ENCODE measurements at regions not wholly inside any gene's neighbourhood (a gene's known extent, or its start where the extent isn't known, plus 50 kb on each side); places are given as distances from the start of the nearest gene placed in this dataset.
A peak's percentile ranks its signal among the peaks of the same experiment; 100 is the strongest.

DNA sequence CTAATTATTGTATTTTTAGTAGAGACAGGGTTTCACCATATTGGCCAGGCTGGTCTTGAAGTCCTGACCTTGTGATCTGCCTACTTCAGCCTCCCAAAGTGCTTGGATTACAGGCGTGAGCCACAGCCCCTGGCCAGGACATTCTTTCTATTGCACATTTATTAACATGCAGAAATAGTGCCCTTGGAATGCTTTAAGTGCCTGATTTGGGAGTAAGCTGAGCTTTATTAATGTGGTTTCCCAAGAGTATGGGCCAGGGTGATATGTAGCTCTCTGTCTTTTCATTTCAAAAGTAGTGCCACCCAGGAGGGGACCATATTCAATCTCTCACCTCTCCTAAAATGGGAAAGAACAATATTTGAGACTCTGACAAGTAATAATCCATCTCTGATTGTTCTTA lies 970.7 kb downstream of the KCNMA1 start:
- Mint-ChIP-seq H3K27ac (no peak overlapping the region), H3K36me3 (ENCODE audit: low read depth) (no peaks in the 10 kb centered on the region), H3K4me1 (no peaks in the 10 kb centered on the region), H3K27me3 (no peaks in the 10 kb centered on the region), H3K4me3 (no peak overlapping the region), H3K9me3 (no peaks in the 10 kb centered on the region)
- intact Hi-C loops (cut with micrococcal nuclease) = no loop called here
- no peak for DNase-seq

DNA sequence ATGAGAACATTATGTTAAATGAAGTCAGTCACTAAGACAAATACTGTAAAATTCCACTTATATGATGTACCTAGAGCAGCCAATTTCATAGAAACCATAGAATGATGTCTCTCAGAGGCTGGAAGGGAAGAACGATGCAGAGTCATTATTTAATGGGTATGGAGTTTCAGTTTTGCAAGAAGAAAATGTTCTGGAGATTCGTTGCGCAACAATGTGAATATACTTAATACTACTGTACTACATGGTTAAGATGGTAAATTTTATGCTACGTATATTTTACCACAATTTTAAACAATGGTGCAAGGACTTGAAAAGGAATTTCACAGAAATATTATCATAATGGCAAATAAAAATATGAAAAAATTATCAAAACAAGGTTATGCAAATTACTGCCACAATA lies 972.6 kb downstream of the KCNMA1 start:
- DNase-seq = no peak
- Mint-ChIP-seq H3K27ac (no peak overlapping the region), H3K36me3 (ENCODE audit: low read depth) (no peaks in the 10 kb centered on the region), H3K4me1 (no peaks in the 10 kb centered on the region), H3K4me3 (no peak overlapping the region), H3K9me3 (no peaks in the 10 kb centered on the region), H3K27me3 (no peaks in the 10 kb centered on the region)
- intact Hi-C loops (cut with micrococcal nuclease) = no loop called here

DNA sequence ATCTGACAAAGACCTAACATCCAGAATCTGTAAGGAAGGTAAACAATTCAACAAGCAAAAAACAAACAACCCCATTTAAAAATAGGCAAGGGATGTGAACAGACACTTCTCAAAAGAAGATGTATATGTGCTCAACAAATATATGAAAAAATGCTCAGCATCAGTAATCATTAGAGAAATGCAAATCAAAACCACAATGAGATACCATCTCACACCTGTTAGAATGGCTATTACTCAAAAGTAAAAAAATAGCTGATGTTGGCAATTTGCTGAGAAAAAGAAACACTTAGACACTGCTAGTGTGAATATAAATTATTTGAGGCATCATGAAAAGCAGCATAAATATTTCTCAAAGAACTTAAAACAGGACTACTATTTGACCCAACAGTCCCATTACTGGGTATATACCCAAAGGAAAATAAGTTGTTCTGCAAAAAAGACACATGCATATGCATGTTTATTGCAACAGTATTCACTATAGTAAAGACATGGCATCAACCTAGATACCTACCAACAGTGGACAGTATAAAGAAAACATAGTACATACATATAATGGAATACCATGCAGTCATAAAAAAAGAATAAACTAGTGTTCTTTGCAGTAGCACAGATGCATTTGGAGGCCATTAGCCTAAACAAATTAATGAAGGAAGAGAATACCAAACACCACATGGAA lies 980.1 kb downstream of the KCNMA1 start:
- intact Hi-C loops (cut with micrococcal nuclease) = no loop called here
- no peaks in the 10 kb centered on the region for H3K4me1 Mint-ChIP-seq
- no peak overlapping the region for H3K4me3 Mint-ChIP-seq
- no peaks in the 10 kb centered on the region for H3K9me3 Mint-ChIP-seq
- DNase-seq = no peak
- H3K27me3 Mint-ChIP-seq = no peaks in the 10 kb centered on the region
- H3K36me3 Mint-ChIP-seq (ENCODE audit: low read depth) = no peaks in the 10 kb centered on the region
- no peak overlapping the region for H3K27ac Mint-ChIP-seq

DNA sequence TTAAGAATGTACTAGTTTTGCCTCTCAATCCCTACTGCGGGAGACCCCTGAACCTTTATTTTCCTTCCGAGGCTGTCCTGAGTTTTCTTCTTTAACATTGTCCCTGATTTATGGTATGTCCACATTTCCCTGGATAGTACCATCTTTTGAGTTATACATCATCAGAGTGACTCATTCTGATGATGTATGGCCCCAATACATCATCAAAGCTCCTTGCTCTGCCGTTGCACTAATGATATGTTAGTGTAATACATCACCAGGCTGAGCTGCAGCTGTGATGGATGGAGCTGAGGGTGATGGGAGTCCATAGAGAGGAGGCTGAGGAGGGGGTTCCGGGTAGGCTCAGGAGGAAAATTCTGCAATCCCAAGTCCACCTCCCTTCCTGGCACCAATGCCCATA lies 986.5 kb downstream of the KCNMA1 start:
- Mint-ChIP-seq H3K4me1 (no peaks in the 10 kb centered on the region), H3K36me3 (ENCODE audit: low read depth) (no peaks in the 10 kb centered on the region), H3K9me3 (no peaks in the 10 kb centered on the region), H3K4me3 (no peak overlapping the region), H3K27me3 (no peaks in the 10 kb centered on the region), H3K27ac (no peak overlapping the region)
- intact Hi-C loops (cut with micrococcal nuclease) = no loop called here
- no peak for DNase-seq

DNA sequence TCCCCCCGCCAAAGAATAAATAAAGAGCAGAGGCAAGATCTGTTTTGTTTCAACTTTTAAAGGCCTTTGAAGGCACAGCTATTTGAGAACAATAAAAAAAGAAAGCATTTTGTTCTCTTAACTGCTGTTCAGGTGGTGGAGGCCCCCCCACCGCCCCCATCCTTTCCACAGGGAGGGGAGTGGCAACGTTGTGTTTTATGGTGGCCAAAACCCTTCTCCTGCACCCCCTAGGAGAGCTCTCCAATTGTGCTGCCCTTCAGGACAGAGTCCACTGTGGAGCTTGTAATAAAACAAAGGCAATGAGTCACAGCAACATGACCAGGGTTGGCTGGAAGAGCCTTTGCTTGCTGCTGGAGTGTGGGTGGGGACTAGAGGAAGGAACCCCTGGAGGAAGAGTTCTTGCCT lies 987.9 kb downstream of the KCNMA1 start:
- H3K36me3 Mint-ChIP-seq (ENCODE audit: low read depth) = no peaks in the 10 kb centered on the region
- H3K4me3 Mint-ChIP-seq = no peak overlapping the region
- DNase-seq = no peak
- peaks cover 3% of the 10 kb centered on the region for H3K9me3 Mint-ChIP-seq
- H3K27ac Mint-ChIP-seq = no peak overlapping the region
- no peaks in the 10 kb centered on the region for H3K27me3 Mint-ChIP-seq
- intact Hi-C loops (cut with micrococcal nuclease) = no loop called here
- H3K4me1 Mint-ChIP-seq = no peaks in the 10 kb centered on the region

DNA sequence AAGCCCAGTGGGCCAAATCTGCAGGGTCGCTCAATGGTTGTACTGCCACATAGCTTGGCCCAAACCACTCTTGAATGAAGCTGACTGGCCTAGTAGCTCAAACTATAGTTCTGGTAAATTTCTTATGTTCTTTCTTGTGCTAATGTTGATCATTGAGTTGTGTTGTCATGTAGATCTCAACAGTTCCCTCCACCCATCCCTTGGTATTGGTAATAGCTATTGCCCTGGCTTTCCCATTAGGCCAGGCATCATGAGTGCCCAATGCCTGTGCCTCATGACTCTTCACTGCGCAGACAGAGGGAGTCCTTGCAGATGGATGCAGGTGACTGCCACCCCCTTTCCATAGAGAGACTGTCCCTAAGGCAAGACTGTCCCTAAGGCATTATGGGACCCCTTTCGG lies 988.4 kb downstream of the KCNMA1 start:
- no peaks in the 10 kb centered on the region for H3K4me1 Mint-ChIP-seq
- intact Hi-C loops (cut with micrococcal nuclease) = no loop called here
- no peak overlapping the region for H3K27ac Mint-ChIP-seq
- H3K4me3 Mint-ChIP-seq = no peak overlapping the region
- H3K9me3 Mint-ChIP-seq = peaks cover 3% of the 10 kb centered on the region
- DNase-seq = no peak
- H3K36me3 Mint-ChIP-seq (ENCODE audit: low read depth) = no peaks in the 10 kb centered on the region
- H3K27me3 Mint-ChIP-seq = no peaks in the 10 kb centered on the region

DNA sequence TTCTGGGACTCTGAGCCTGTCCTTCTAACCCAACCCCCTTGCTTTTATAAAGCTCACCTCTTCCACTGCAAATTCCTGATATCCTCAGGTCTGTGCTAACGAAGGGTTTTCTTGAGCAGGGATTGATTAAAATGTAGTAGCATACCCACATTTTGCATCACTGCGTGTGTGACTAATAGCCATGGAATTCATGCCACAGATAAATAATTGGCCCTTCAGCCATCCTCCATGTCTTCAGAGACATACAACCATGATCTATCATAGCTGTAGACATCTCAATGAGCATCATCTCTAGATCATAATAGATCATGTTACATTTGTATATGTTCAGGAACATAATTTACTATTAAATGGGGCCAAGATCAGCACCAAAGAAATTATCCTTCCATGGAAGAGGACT lies 990.3 kb downstream of the KCNMA1 start:
- H3K27me3 Mint-ChIP-seq = no peaks in the 10 kb centered on the region
- H3K36me3 Mint-ChIP-seq (ENCODE audit: low read depth) = no peaks in the 10 kb centered on the region
- peaks cover 3% of the 10 kb centered on the region for H3K9me3 Mint-ChIP-seq
- H3K27ac Mint-ChIP-seq = no peak overlapping the region
- intact Hi-C loops (cut with micrococcal nuclease) = no loop called here
- no peaks in the 10 kb centered on the region for H3K4me1 Mint-ChIP-seq
- DNase-seq = no peak
- no peak overlapping the region for H3K4me3 Mint-ChIP-seq

DNA sequence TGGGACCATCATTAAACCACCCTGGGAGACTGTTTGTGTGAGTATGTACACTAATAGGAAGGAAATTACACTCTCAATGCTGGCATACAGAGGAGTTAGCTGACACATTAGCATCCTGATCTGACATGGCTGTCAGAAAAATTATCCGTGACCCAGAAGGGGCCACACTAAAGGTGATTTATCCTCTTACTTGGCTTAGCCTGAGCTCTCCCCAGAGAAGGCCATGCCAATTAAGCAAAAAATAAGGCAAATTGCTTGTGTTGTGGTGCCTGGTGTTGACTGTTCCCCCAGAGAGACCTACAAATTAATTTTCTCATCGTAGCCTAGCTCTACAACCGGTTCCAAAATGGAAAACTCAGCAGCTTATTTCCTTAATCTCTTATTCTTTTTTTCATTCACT lies 992.3 kb downstream of the KCNMA1 start:
- H3K4me3 Mint-ChIP-seq = no peak overlapping the region
- H3K4me1 Mint-ChIP-seq = no peaks in the 10 kb centered on the region
- no peak overlapping the region for H3K27ac Mint-ChIP-seq
- H3K9me3 Mint-ChIP-seq = peaks cover 3% of the 10 kb centered on the region
- H3K36me3 Mint-ChIP-seq (ENCODE audit: low read depth) = no peaks in the 10 kb centered on the region
- DNase-seq = no peak
- no peaks in the 10 kb centered on the region for H3K27me3 Mint-ChIP-seq
- intact Hi-C loops (cut with micrococcal nuclease) = no loop called here

DNA sequence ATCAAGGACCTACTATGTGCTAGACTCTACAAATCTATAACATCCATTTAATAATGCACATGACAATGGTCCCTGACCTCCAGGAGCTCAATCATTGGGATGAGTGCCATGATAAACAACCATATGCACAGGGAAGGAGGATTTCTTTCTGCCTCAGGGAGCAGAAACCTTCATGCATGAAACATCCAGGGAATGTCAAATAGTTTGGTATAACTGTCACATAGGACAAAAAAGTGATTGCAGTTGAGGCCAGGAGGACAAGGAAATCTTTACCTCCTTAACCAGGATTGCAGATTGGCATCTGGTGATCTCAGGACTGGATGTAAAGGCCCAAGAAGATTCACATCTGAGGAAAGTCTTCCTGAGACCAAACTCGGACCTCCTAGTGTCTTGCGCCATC lies 993.1 kb downstream of the KCNMA1 start:
- H3K4me1 Mint-ChIP-seq = no peaks in the 10 kb centered on the region
- H3K27ac Mint-ChIP-seq = no peak overlapping the region
- H3K4me3 Mint-ChIP-seq = no peak overlapping the region
- H3K36me3 Mint-ChIP-seq (ENCODE audit: low read depth) = no peaks in the 10 kb centered on the region
- H3K27me3 Mint-ChIP-seq = no peaks in the 10 kb centered on the region
- peaks cover 3% of the 10 kb centered on the region for H3K9me3 Mint-ChIP-seq
- intact Hi-C loops (cut with micrococcal nuclease) = no loop called here
- no peak for DNase-seq

DNA sequence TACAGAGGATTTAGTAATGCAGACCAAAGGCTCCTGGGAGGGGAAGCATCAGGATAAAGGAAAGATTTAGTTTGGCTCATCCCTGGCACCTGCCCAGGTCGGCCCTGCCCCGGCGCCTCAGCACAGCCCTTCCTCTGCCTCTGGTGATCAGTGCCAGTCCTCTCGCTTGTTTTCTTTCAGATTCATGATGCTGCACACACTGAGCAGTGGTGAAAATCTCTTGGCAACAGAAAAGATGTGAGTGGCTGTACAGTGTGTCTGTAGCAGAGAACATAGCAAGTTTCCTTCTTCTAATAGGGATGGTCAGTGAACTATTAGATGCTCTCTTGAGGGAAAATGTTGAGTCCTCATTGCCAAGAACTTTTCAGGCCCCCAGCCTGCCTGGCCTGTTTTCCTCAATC lies 994.1 kb downstream of the KCNMA1 start:
- Mint-ChIP-seq H3K27me3 (no peaks in the 10 kb centered on the region), H3K36me3 (ENCODE audit: low read depth) (no peaks in the 10 kb centered on the region), H3K4me3 (no peak overlapping the region), H3K27ac (no peak overlapping the region), H3K9me3 (peaks cover 3% of the 10 kb centered on the region), H3K4me1 (no peaks in the 10 kb centered on the region)
- intact Hi-C loops (cut with micrococcal nuclease) = no loop called here
- no peak for DNase-seq

DNA sequence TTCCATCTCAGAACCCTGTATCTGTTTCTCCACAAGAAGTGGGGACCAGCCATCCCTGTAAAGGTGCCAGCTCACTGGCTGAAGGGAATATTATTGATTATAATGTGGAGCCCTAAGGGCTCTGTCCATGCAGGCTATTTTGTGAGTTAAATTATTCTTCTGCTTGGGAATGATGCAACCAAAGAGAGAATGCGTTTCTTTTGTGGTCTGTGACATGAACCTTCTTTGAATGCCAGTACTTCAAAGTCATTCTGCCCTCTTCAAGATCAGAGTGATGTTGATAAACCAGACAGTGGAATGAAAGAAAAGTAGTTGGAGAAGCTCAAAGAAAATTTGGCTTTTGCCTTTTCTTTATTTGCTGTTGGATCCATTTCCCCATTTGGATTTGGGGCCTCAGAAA lies 995.2 kb downstream of the KCNMA1 start:
- Mint-ChIP-seq H3K27me3 (no peaks in the 10 kb centered on the region), H3K9me3 (peaks cover 3% of the 10 kb centered on the region), H3K36me3 (ENCODE audit: low read depth) (no peaks in the 10 kb centered on the region), H3K27ac (no peak overlapping the region), H3K4me3 (no peak overlapping the region), H3K4me1 (no peaks in the 10 kb centered on the region)
- no peak for DNase-seq
- intact Hi-C loops (cut with micrococcal nuclease) = no loop called here

DNA sequence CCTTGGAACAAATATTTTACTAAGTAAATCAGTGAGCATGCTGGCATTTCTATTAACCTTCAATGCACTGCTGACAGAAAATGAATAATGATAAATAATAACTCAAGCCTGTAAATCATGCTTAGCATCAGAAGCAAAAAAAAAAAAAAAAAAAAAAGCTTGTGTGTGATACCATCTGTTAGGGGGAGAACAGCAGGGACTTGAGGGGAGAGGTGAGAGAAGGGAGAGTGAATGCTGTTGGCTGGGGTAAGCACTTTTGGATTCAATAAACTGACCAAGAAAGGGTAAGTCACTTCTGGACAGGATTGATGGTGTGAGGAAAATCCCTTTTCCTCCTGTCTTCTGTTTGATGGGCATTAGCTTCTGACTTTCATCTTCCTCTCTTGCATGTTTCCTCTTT lies 996.4 kb downstream of the KCNMA1 start:
- H3K9me3 Mint-ChIP-seq = peaks cover 3% of the 10 kb centered on the region
- no peaks in the 10 kb centered on the region for H3K4me1 Mint-ChIP-seq
- no peak for DNase-seq
- intact Hi-C loops (cut with micrococcal nuclease) = no loop called here
- no peaks in the 10 kb centered on the region for H3K27me3 Mint-ChIP-seq
- H3K36me3 Mint-ChIP-seq (ENCODE audit: low read depth) = no peaks in the 10 kb centered on the region
- no peak overlapping the region for H3K4me3 Mint-ChIP-seq
- H3K27ac Mint-ChIP-seq = no peak overlapping the region

DNA sequence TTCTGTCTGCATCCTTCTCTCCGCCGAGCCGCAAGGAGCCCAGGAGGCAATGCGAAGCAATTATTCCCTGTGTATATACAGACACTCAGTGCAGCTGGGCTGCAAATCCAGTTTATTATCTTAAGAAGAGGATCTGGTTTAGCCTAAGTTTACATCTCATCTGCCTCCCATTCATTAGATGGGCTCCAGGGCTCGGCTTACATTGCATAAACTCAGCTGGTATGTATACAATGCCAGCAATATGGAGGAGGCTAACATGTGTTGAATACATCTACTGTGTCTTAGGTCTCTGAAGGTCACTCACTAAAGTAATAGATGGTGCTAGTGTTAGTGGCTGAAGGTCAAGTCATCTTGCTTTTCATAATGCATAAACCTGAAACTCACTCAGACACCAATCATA lies 996.8 kb downstream of the KCNMA1 start:
- no peak for DNase-seq
- Mint-ChIP-seq H3K27ac (no peak overlapping the region), H3K9me3 (peaks cover 3% of the 10 kb centered on the region), H3K36me3 (ENCODE audit: low read depth) (no peaks in the 10 kb centered on the region), H3K4me3 (no peak overlapping the region), H3K4me1 (no peaks in the 10 kb centered on the region), H3K27me3 (no peaks in the 10 kb centered on the region)
- intact Hi-C loops (cut with micrococcal nuclease) = no loop called here

DNA sequence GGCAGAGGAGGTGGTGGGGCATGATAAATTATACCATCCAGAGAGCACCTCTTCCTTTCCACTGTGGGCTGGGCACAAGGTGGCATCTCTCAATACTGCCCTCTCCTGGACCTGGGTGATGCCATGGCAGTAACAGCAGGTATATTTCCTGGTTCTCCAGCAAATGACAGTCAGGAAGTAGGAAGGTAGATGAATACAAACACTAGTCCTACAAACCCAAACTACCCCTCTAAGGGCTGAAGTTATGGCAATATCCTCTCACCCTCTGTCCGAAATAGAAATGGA lies 1004.9 kb downstream of the KCNMA1 start:
- peaks cover 2% of the 10 kb centered on the region for H3K27me3 Mint-ChIP-seq
- H3K4me3 Mint-ChIP-seq = no peak overlapping the region
- no peaks in the 10 kb centered on the region for H3K9me3 Mint-ChIP-seq
- no peaks in the 10 kb centered on the region for H3K36me3 Mint-ChIP-seq (ENCODE audit: low read depth)
- no peak overlapping the region for H3K27ac Mint-ChIP-seq
- no peaks in the 10 kb centered on the region for H3K4me1 Mint-ChIP-seq
- intact Hi-C loops (cut with micrococcal nuclease) = no loop called here
- no peak for DNase-seq

DNA sequence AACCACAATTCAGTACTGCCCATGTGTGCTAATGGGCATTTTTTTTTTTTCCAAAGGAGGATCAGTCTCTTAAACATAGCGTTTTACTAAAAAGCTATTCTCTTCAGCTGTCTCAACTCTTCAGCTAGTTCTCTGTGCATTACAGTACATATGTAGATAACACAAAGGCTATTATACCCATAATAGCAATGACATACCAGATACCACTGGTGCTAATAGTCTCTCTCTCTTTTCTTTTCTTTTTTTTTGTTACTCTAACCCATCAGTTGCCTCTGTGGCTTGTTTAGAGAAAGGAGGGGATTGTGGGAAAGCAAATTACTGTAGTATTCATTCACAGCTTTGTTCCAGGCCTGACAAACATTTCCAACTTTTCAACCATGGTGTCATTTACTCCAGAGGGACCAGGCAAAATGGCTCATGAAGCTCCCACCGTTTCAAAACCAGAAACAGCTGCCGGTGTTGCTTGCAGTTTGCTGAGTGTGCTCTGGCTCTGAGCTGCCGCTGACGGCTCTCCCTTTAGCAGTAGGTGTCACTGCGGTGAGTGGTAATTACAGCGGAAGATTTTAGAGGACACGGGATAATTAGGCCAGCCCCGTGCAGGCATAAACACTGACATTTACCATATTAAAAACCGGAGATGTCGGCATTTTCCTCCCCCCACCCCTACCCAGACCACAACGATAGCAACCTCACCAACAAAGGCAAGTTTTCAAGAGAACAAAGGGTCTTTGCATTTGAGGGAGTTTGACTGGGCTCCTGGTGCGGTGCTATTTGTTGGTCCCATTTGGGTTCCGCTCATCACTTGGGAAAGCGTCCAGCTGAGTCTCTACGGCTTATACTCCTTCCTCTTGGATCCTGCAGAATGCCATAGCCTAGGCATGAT lies 1005.5 kb downstream of the KCNMA1 start:
- H3K27ac Mint-ChIP-seq = no peak overlapping the region
- H3K4me3 Mint-ChIP-seq = no peak overlapping the region
- peaks cover 2% of the 10 kb centered on the region for H3K27me3 Mint-ChIP-seq
- no peaks in the 10 kb centered on the region for H3K4me1 Mint-ChIP-seq
- peak; percentile 30 for DNase-seq
- intact Hi-C loops (cut with micrococcal nuclease) = no loop called here
- H3K36me3 Mint-ChIP-seq (ENCODE audit: low read depth) = no peaks in the 10 kb centered on the region
- H3K9me3 Mint-ChIP-seq = no peaks in the 10 kb centered on the region
